Erythroblast (primary cell): ENCODE measurements at regions not wholly inside any gene's neighbourhood (a gene's known extent, or its start where the extent isn't known, plus 50 kb on each side); places are given as distances from the start of the nearest gene placed in this dataset.
A peak's percentile ranks its signal among the peaks of the same experiment; 100 is the strongest.
"Not testable (repeated sequence)": the region's sequence is repeated elsewhere in the genome, so short reads cannot be mapped to it uniquely, and the experiment has no call there.

Source experiments
- DNase-seq, 2 experiments: peaks; one replicate each; lab custom pipeline; 2025; lab: John Stamatoyannopoulos, UW
- GATA1 ChIP-seq: IDR thresholded peaks from 2 replicates; pipeline ENCODE4 v1.6.1; 2011; ENCODE audit warnings: low read depth, mild to moderate bottlenecking, control low read depth, low read length, moderate library complexity
- POLR2A ChIP-seq: IDR thresholded peaks from 2 replicates; pipeline ENCODE4 v1.6.1; 2011; ENCODE audit warnings: mild to moderate bottlenecking, low read length

DNA sequence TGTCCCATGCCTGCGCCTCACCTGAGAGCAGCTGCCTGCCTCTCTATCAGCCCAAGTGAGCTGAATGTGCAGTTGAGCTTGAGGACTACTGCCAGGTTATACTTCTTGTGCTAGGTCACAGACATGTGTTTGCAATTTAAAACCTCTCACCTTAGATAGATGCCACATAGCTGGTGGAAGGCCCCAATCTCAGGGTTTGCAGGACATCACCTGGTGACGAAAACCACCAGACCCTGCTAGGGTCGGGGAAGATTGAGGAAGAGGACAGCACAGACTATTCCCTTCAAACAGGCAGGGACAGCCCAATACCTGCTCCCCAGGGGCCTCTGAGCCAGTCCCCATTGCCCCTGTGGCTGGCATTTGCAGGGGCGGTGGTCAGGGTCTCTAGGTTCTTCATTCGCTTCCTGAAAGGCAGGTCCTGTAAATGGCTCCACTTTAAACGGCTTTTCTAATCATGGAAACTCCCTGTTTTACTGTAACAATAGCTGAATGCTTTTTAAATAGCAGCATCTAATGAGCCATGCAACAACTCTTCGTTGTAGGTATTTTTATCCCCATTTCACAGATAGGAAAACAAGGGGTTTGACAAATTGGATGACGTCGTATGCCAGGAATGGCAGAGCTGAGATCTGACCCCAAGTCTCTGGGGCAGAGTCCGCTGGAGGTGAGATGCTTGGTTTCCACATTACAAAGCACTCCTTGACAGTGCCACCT, 80.1 kb downstream of the EMX2 start:
- DNase-seq: no peak
- TF ChIP-seq POLR2A (no peak), GATA1 (no peak)

DNA sequence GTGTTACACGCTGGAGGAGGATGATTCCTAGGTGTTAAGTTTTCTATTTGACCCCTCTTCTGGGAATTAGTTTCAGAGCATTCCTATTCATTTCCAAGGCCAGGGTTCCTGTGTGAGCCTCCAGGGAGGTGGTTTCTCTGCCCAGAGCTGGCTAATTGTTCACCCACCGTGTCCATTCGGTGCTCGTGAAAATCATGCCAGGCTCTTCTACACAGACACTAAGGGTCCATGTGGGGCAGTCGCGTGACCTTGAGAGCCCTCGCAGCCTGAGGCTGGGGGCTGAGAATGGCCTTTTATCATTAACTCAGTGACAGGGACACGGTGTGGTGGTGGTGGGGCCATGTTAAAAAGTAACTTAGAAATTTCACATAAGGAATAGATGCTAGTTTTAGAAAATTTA, 83.7 kb downstream of the EMX2 start:
- DNase-seq: no peak

DNA sequence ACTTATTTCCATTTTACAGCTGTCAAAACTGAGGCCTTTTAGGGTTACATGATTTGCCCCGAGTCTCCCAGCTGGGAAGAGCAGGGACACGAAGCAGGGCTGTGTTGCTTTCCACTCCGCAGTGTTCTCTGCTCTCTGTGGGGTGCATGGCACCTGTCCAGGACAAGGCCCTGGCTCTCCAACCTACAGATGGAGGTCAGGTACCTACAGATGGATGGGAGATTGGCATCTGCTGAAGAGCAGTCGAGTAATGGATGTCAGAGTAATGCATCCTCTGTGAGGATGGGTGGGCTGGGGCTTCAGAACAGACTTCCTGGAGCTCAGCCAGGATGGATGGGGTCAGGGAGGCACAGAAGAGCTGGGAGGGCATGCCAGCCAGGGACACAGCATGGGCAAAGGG, 85.0 kb downstream of the EMX2 start:
- no peak for TF ChIP-seq POLR2A
- no peak for TF ChIP-seq GATA1
- DNase-seq: no peak

More for the DNA sequence above, 83.7 kb downstream of the EMX2 start:
- TF ChIP-seq GATA1 (no peak), POLR2A (no peak)

DNA sequence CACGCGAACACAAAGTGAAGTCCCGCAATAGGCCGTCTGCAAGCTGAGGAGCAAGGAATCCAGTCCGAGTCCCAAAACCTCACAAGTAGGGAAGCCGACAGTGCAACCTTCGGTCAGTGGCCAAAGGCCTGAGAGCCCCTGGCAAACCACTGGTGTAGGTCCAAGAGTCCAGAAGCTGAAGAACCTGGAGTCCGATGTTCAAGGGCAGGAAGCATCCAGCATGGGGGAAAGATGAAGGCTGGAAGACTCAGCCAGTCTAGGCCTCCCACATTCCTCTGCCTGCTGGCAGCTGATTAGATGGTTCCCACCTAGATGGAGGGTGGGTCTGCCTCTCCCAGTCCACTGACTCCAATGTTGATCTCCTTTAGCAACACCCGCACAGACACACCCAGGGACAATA, 87.2 kb downstream of the EMX2 start:
- DNase-seq: not testable (repeated sequence)

DNA sequence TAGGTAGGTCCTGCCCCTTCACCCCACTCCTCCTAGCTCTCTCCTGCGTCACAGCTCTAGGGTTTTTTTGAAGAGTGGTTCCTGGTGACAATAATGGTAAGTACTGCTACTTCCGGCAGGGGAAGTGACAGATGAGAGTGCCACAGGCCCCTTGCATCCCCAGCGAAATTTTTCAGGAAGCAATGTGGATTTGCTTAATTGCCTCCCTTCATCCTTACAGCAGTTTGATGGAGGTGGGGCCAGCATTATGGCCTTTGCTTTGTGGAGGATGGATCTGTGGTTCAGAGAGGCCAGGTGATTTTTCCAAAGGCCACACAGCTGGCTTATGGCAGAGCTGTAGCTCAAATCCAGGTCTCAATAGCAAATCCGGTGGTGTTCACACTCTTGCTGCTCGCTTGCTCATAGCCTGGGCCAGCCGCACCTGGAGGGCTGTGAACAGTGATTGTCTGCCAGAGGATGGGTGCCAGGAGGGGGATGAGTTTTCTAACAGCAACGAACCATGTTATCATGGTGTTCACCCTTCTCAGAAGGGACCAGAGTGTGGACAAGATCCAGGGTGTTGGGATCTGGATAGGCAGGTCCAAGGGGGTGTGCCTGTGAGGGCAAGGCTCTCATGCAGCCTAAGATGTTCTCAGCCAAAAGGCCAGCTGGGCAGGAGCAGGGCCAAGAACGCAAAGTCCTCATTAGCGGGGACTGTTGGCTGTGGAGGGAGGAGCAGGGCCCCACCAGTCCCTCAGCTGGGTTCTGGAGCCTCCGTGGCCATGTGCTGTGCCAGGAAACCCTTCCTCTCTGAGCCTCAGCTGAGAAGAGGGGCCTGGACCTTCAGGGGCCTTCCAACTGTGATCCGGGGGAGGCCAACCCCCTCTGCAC, 89.0 kb downstream of the EMX2 start:
- TF ChIP-seq POLR2A: no peak
- TF ChIP-seq GATA1: no peak
- DNase-seq: no peak

DNA sequence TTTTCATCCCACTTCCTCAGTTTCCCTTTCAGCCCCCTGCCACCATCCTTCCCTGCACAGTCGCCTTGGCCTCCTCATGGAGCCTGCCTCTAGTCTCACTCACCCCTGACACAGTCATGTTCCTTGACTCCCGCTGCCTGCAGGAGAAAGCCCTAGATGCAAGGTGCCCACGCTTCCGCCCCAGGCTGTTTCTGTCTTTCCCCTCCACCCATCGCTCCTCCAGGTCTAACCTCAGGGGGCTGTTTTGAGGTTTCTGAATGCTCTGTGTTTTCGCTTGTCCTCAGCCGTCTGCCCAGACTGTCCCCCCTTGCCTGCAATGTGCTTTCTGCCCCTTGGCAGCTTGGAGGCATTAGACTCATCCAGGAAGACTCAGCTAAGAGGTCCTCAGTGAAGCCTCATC, 89.9 kb downstream of the EMX2 start:
- TF ChIP-seq GATA1: no peak
- TF ChIP-seq POLR2A: no peak
- no peak for DNase-seq

DNA sequence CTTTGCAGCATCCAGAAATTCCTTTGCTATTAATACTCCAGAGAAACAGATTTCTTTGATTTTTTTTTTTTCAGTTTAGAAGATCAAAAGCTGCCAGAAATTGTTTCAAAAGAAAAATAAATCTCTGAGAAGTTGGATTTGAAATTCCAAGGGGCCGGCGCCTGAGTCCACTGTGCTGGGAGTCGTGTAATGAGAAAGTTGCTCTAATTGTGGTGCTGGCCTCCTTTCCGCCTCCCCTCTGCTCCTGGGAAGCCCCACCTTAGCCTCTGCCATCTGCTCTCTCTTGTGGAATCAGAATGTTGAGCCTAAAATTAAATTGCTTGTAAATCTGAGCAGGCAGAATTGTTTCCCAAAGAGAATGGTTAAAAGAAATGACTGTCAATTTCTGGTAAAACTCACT, 93.3 kb downstream of the EMX2 start:
- TF ChIP-seq POLR2A (no peak), GATA1 (no peak)
- no peak for DNase-seq

DNA sequence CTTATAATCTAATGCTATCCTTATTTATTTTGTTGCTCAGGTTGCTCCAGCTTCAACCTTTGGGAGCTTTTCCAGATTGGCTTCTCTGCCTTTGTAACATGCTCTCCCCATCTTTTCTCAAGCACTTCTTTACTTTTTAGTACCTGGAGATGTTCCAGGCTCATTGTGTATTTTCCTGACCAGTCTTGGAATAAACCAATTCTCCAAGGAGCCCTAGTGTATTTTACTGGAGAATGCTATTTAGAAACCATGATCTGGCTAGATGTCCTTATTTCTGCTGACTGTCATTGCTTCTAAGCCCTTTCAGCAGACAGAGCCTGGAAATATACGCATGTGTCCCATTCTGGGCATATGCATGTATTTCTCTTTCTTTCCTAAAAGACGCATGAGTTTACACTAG, 95.7 kb downstream of the EMX2 start:
- no peak for DNase-seq
- no peak for TF ChIP-seq POLR2A
- TF ChIP-seq GATA1: no peak

DNA sequence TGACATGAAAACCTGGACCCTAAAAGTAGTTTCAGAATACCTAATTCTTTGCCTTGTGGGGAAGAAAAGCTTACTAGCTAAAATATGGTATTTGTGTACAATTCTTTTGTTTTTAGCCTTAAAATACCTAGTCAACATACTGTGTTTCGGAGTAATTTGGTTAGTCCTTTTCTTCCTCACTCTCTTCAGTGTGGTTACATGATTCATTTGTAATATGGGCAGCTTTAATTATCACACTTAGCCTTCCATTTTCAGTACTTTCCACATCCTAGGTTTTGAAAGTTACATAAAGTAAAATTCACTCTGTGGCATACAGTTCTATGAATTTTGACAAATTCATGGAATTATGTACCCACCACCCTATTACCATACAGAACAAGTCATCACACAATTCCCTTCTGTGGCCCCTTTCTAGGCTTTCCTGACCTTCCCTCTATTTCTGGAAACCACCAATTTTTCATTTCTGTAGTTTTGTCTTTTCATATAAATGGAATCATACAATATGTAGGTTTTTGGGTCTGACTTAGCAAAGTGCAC, 96.2 kb downstream of the EMX2 start:
- TF ChIP-seq GATA1 (no peak), POLR2A (no peak)
- no peak for DNase-seq

DNA sequence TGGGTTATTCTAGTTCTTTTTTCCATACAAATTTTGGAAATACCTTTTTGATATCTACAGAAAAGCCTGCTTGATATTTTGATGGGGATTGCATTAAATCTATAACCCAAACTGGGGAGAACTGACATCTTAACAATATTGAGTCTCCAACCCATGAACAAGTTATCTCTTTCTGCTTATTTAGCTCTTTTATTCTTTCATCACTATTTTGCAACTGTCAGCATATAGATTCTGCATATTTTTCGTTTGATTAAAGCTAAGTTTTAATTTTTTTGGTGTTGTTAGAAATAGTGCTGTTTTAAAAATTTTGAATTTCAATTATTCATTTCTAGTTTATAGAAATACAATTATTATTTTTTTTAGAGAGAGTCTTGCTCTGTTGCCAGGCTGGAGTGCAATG, 97.9 kb downstream of the EMX2 start:
- DNase-seq: no peak
- TF ChIP-seq GATA1 (no peak), POLR2A (no peak)

DNA sequence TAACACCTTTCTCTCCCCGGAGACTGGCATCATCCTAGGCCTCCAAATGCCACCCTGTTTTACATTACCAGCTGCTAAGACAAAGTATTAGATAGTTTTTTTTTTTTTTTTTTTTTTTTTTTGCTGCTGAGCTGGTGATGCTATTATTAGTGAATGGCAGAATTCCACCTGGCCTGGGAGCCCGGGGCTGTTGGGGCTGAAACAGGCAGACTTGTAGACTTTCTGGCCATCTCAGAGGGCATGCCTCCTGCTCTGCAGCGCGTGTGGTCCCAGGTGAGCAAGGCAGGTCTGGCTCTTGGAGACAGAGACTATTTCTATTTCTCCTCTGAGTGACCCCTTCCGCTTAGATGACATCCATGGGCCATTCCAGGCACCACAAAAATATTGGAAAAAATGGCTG, 104.2 kb downstream of the EMX2 start:
- no peak for TF ChIP-seq GATA1
- TF ChIP-seq POLR2A: no peak
- DNase-seq: no peak

DNA sequence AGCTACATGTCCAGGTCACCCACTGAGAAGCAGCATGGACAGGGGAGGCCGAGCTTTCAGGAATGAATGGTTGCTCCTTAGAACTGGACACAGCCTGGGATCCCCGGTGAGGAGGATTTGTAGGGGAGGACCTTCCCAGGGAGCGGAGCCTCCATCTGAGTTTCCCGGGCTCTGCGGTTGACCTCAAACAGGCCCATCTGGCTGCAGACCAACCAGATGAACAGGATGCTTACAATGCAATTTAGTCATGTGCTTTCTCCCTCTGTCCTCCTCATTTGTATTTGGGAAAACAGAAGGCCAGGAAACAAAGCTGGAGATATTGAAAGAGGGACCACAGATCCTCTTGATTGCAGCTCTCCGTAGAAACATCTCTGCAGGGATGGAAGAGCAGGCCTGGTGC, 104.8 kb downstream of the EMX2 start:
- TF ChIP-seq GATA1 (no peak), POLR2A (no peak)
- DNase-seq: no peak

DNA sequence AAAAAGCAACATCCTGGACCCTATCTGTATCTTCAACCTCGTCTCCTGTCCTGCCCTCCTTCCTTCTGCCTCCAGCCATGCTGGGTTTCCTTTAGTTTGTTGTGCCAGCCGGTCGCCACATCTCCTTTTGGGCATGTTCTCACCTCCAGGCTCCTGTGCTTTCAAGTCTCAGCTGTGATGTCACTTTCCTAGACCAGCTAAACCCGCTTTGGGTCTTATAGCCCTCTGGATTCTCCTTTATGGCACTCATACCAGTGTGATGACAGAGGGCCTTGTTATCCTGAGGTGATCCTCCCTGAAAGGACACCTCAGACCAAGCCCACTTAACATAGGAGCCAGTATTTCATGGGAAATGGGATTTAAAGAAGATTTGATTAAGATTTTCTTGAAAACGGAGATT, 108.6 kb downstream of the EMX2 start:
- TF ChIP-seq POLR2A: no peak

DNA sequence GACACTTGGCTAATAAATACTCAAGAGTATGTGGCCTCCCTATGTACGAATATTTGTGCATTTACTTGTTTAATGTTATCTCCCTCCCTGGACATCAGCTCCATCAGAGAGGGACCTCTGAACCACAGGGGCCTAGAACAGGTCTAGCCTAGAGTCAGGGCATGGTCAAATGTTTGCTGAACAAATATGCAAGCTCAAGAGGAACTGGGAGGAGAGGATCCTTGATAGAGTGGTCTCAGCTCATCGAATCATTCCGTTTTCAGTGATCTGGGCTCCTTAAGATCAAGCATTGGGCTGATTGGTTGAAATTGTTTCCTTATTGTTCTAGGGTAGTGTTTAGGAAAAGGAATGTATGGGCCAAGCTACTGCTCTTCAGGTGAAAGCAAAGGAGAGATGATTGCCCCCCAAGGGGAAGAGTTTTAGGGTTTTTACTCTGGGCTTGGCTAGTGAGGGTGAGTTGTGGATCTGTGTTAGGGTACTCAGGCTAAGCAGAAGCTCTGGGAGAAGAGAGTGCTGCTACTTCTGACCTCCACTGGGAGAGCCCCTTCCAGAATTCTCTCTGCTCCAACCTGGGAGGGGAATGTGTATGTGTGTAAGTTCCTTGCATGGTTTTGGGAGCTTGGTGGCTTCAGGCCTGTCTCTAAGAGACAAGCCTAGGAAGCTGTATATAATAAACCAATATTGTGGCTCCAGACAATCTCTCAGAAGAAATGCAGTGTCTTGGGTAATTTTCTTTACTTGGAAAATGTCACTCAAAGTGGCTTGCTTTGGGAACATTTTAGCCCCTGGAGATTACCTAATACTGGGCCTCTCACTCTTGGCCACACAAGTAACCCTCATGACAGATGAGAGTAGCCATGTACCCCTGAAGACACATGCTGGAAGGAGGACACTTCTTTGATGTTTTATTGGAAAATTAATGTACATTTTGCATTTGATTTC, 110.0 kb downstream of the EMX2 start:
- DNase-seq: no peak
- TF ChIP-seq POLR2A (no peak), GATA1 (no peak)

More for the DNA sequence above, 108.6 kb downstream of the EMX2 start:
- no peak for DNase-seq

DNA sequence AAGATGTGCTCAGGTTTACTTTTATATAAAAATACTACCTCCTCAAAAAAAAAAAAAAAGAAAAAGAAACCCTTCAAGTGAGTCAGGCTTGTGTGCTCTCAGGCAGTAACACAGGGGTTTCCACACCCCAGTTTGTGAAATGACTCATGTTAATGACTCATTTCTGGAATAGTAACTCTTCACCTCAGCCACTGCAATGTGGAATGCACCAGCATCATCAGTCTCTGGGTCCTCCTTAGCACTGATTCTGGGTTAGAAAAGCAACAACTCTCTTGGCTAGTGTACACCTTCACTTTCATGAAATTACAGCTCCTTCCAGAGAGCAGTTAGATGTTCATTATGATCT, 110.6 kb downstream of the EMX2 start:
- DNase-seq: peak in 1 of 2 experiments; percentile 6
- no peak for TF ChIP-seq GATA1
- no peak for TF ChIP-seq POLR2A
